ENCODE measurements at regions not wholly inside any gene's neighbourhood (a gene's known extent, or its start where the extent isn't known, plus 50 kb on each side); places are given as distances from the start of the nearest gene placed in this dataset.
"Not testable (repeated sequence)": the region's sequence is repeated elsewhere in the genome, so short reads cannot be mapped to it uniquely, and the experiment has no call there.

- no peak overlapping the region for H3K9ac ChIP-seq (ENCODE audit: low read depth, low read length)
- H3K4me1 ChIP-seq (ENCODE audit: control insufficient read depth, insufficient read depth, low read length), result no peaks in the 10 kb centered on the region
- no peaks in the 10 kb centered on the region for H3K27me3 ChIP-seq (ENCODE audit: control insufficient read depth, insufficient read depth, low read length)
- H3K4me3 ChIP-seq (ENCODE audit: low read length), result no peak overlapping the region
- no peaks in the 10 kb centered on the region for H3K36me3 ChIP-seq (ENCODE audit: insufficient read depth, low read length)
- no peaks in the 10 kb centered on the region for H3K9me3 ChIP-seq (replicated peaks; ENCODE audit: low read length)
- H3K4me2 ChIP-seq (ENCODE audit: low read length), result no peak overlapping the region
Measured at GRCh38 chr5:113761594-113761993, 248.1 kb downstream of the YTHDC2 start.

DNA sequence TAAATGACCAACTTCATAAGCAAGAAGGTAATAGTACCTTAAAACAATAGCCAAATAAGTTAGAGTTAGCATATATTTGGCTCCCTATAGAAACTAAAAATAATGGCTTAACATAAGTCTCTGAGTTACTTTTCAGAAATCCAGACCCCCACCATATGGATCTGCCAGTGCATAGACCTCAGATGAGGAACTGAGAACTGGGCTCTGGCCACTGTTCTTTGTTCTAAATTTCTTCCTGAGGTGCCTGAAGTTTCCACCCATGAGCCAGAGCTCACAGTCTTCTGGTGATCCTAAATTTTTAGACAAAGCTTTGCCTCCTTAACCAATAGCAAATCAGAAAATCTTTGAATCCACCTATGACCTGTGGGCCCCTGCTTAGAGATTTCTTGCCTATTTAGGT lies 250.9 kb downstream of the YTHDC2 start:
- Histone ChIP-seq H3K4me2 (ENCODE audit: low read length) (no peak overlapping the region), H3K9me3 (replicated peaks; ENCODE audit: low read length) (no peaks in the 10 kb centered on the region), H3K27me3 (ENCODE audit: control insufficient read depth, insufficient read depth, low read length) (no peaks in the 10 kb centered on the region), H3K4me3 (ENCODE audit: low read length) (no peak overlapping the region), H3K36me3 (ENCODE audit: insufficient read depth, low read length) (no peaks in the 10 kb centered on the region), H3K9ac (ENCODE audit: low read depth, low read length) (no peak overlapping the region), H3K4me1 (ENCODE audit: control insufficient read depth, insufficient read depth, low read length) (no peaks in the 10 kb centered on the region)

DNA sequence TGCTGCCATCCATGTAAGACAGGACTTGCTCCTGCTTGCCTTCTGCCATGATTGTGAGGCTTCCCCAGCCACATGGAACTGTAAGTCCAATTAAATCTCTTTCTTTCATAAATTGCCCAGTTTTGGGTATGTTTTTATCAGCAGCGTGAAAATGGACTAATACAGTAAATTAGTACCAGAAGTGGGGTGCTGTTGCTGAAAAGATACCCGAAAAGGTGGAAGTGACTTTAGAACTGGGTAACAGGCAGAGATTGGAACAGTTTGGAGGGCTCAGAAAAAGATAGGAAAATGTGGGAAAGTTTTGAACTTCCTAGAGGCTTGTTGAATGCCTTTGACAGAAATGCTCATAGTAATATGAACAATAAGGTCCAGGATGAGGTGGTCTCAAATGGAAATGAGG lies 253.3 kb downstream of the YTHDC2 start:
- not testable (repeated sequence) for H3K9ac ChIP-seq (ENCODE audit: low read depth, low read length); H3K4me2 ChIP-seq (ENCODE audit: low read length); H3K4me1 ChIP-seq (ENCODE audit: control insufficient read depth, insufficient read depth, low read length); H3K4me3 ChIP-seq (ENCODE audit: low read length); H3K27me3 ChIP-seq (ENCODE audit: control insufficient read depth, insufficient read depth, low read length); H3K9me3 ChIP-seq (replicated peaks; ENCODE audit: low read length); H3K36me3 ChIP-seq (ENCODE audit: insufficient read depth, low read length)

DNA sequence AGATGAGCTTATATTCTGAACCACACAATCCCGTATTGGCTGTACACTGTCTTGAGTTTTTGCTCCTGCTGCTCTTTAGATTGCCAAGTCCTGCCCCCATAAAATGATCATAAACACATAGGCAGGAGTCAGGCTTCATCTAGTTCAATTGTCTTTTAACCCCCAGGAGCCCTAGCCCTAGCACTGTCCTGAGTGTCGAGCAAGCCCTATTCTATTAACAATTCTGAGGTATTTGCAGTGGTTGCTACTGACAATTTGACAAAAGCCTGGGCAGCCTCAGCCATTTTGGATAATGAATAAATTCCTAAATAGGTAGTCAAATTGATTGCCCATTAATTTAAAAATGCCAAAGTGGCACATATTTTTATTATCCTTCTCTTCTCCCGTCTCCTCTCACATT lies 257.2 kb downstream of the YTHDC2 start:
- Histone ChIP-seq H3K36me3 (ENCODE audit: insufficient read depth, low read length) (no peaks in the 10 kb centered on the region), H3K27me3 (ENCODE audit: control insufficient read depth, insufficient read depth, low read length) (no peaks in the 10 kb centered on the region), H3K4me3 (ENCODE audit: low read length) (no peak overlapping the region), H3K9ac (ENCODE audit: low read depth, low read length) (no peak overlapping the region), H3K4me2 (ENCODE audit: low read length) (no peak overlapping the region), H3K4me1 (ENCODE audit: control insufficient read depth, insufficient read depth, low read length) (no peaks in the 10 kb centered on the region), H3K9me3 (replicated peaks; ENCODE audit: low read length) (no peaks in the 10 kb centered on the region)

GRCh38 chr5:113771483-113771882 lies 258.0 kb downstream of the YTHDC2 start:
- no peaks in the 10 kb centered on the region for H3K9me3 ChIP-seq (replicated peaks; ENCODE audit: low read length)
- H3K9ac ChIP-seq (ENCODE audit: low read depth, low read length), result no peak overlapping the region
- H3K27me3 ChIP-seq (ENCODE audit: control insufficient read depth, insufficient read depth, low read length), result no peaks in the 10 kb centered on the region
- no peaks in the 10 kb centered on the region for H3K36me3 ChIP-seq (ENCODE audit: insufficient read depth, low read length)
- no peak overlapping the region for H3K4me2 ChIP-seq (ENCODE audit: low read length)
- no peak overlapping the region for H3K4me3 ChIP-seq (ENCODE audit: low read length)
- H3K4me1 ChIP-seq (ENCODE audit: control insufficient read depth, insufficient read depth, low read length), result no peaks in the 10 kb centered on the region

DNA sequence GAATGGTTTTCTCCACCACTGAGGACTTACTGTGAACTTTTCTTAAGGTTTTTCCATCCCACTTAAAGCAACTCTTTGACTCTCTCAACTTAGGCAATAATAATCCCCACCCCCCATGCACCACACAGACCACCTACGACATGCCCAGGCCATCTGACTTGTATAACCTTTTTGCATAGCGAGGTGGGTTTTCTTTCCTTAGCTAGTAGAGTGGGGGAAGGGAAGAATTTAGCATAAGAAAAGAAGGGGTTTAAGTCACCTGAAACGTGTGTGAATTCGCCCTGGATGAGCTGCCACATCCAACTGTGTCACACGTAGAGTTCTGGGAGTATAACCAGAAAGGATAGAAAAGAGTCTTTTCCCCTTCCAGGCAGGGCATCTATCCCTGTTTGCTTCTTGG lies 262.7 kb downstream of the YTHDC2 start:
- Histone ChIP-seq H3K27me3 (ENCODE audit: control insufficient read depth, insufficient read depth, low read length) (no peaks in the 10 kb centered on the region), H3K36me3 (ENCODE audit: insufficient read depth, low read length) (no peaks in the 10 kb centered on the region), H3K4me2 (ENCODE audit: low read length) (no peak overlapping the region), H3K4me3 (ENCODE audit: low read length) (no peak overlapping the region), H3K9ac (ENCODE audit: low read depth, low read length) (no peak overlapping the region), H3K9me3 (replicated peaks; ENCODE audit: low read length) (no peaks in the 10 kb centered on the region), H3K4me1 (ENCODE audit: control insufficient read depth, insufficient read depth, low read length) (no peaks in the 10 kb centered on the region)

DNA sequence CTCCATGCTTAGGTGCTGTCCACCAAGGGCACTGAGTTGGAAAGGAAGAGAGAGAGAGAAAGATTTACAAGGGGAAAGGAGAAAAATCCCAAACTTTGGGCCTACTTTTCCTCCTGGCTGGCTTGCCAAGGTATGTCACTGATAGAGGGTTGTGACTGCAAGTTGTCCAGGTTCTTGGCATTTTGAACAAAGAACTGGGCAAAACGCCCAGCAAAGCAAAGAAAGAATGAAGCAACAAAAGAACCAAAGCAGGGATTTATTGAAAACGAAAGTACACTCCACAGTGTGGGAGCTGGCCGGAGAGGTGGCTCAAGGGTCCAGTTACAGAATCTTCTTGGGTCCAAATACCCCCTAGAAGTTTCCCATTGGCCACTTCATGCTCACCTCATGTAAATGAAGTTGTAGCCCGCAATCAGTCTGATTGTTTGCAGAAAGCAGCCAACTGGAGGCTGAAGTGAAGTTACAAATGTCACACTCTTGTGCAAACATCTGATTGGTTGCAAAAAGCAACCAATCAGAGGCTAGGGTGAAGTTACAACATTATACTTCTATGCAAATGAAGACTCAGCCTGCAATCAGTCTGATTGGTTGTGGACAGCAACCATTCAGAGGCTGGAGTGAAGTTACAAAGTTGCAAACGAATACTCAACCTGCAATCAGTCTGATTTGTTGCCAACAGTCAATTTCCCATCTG lies 263.5 kb downstream of the YTHDC2 start:
- H3K9me3 ChIP-seq (replicated peaks; ENCODE audit: low read length), result no peaks in the 10 kb centered on the region
- no peak overlapping the region for H3K9ac ChIP-seq (ENCODE audit: low read depth, low read length)
- H3K4me3 ChIP-seq (ENCODE audit: low read length), result no peak overlapping the region
- no peaks in the 10 kb centered on the region for H3K27me3 ChIP-seq (ENCODE audit: control insufficient read depth, insufficient read depth, low read length)
- no peaks in the 10 kb centered on the region for H3K4me1 ChIP-seq (ENCODE audit: control insufficient read depth, insufficient read depth, low read length)
- H3K4me2 ChIP-seq (ENCODE audit: low read length), result no peak overlapping the region
- no peaks in the 10 kb centered on the region for H3K36me3 ChIP-seq (ENCODE audit: insufficient read depth, low read length)

DNA sequence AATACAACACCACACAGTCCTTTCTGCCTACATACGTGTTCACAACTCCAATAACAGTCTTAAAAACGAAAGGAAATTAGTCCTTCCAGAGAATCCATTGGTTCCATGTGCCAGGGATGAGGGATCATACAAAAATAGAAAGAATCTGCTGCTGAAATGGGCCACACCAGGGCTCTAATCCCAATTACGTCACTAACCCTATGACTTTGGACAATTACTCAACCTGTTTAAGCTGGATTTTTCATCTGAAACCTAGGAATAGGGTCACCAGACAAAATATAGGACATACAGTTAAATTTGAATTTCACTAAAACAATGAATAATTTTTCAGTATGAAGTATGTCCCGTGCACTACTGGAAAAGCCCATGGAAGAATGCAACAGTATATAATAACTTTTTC lies 264.7 kb downstream of the YTHDC2 start:
- H3K4me2 ChIP-seq (ENCODE audit: low read length), result no peak overlapping the region
- no peak overlapping the region for H3K4me3 ChIP-seq (ENCODE audit: low read length)
- H3K9ac ChIP-seq (ENCODE audit: low read depth, low read length), result no peak overlapping the region
- H3K4me1 ChIP-seq (ENCODE audit: control insufficient read depth, insufficient read depth, low read length), result no peaks in the 10 kb centered on the region
- no peaks in the 10 kb centered on the region for H3K9me3 ChIP-seq (replicated peaks; ENCODE audit: low read length)
- no peaks in the 10 kb centered on the region for H3K27me3 ChIP-seq (ENCODE audit: control insufficient read depth, insufficient read depth, low read length)
- H3K36me3 ChIP-seq (ENCODE audit: insufficient read depth, low read length), result no peaks in the 10 kb centered on the region

GRCh38 chr5:113788141-113788655 lies 274.7 kb downstream of the YTHDC2 start:
- Histone ChIP-seq H3K4me2 (ENCODE audit: low read length) (no peak overlapping the region), H3K4me3 (ENCODE audit: low read length) (no peak overlapping the region), H3K36me3 (ENCODE audit: insufficient read depth, low read length) (no peaks in the 10 kb centered on the region), H3K4me1 (ENCODE audit: control insufficient read depth, insufficient read depth, low read length) (no peaks in the 10 kb centered on the region), H3K9ac (ENCODE audit: low read depth, low read length) (no peak overlapping the region), H3K27me3 (ENCODE audit: control insufficient read depth, insufficient read depth, low read length) (no peaks in the 10 kb centered on the region), H3K9me3 (replicated peaks; ENCODE audit: low read length) (no peaks in the 10 kb centered on the region)

GRCh38 chr5:113789769-113790168 lies 276.3 kb downstream of the YTHDC2 start:
- H3K36me3 ChIP-seq (ENCODE audit: insufficient read depth, low read length), result no peaks in the 10 kb centered on the region
- H3K27me3 ChIP-seq (ENCODE audit: control insufficient read depth, insufficient read depth, low read length), result no peaks in the 10 kb centered on the region
- no peak overlapping the region for H3K4me3 ChIP-seq (ENCODE audit: low read length)
- H3K4me1 ChIP-seq (ENCODE audit: control insufficient read depth, insufficient read depth, low read length), result no peaks in the 10 kb centered on the region
- no peak overlapping the region for H3K9ac ChIP-seq (ENCODE audit: low read depth, low read length)
- no peak overlapping the region for H3K4me2 ChIP-seq (ENCODE audit: low read length)
- H3K9me3 ChIP-seq (replicated peaks; ENCODE audit: low read length), result no peaks in the 10 kb centered on the region

GRCh38 chr5:113792806-113793205 lies 279.3 kb downstream of the YTHDC2 start:
- H3K9me3 ChIP-seq (replicated peaks; ENCODE audit: low read length), result no peaks in the 10 kb centered on the region
- no peaks in the 10 kb centered on the region for H3K27me3 ChIP-seq (ENCODE audit: control insufficient read depth, insufficient read depth, low read length)
- H3K4me2 ChIP-seq (ENCODE audit: low read length), result no peak overlapping the region
- no peak overlapping the region for H3K9ac ChIP-seq (ENCODE audit: low read depth, low read length)
- no peak overlapping the region for H3K4me3 ChIP-seq (ENCODE audit: low read length)
- no peaks in the 10 kb centered on the region for H3K4me1 ChIP-seq (ENCODE audit: control insufficient read depth, insufficient read depth, low read length)
- H3K36me3 ChIP-seq (ENCODE audit: insufficient read depth, low read length), result no peaks in the 10 kb centered on the region

- Histone ChIP-seq H3K4me2 (ENCODE audit: low read length) (no peak overlapping the region), H3K9me3 (replicated peaks; ENCODE audit: low read length) (no peaks in the 10 kb centered on the region), H3K9ac (ENCODE audit: low read depth, low read length) (no peak overlapping the region), H3K4me3 (ENCODE audit: low read length) (no peak overlapping the region), H3K27me3 (ENCODE audit: control insufficient read depth, insufficient read depth, low read length) (no peaks in the 10 kb centered on the region), H3K4me1 (ENCODE audit: control insufficient read depth, insufficient read depth, low read length) (no peaks in the 10 kb centered on the region), H3K36me3 (ENCODE audit: insufficient read depth, low read length) (no peaks in the 10 kb centered on the region)
Measured at GRCh38 chr5:113794981-113795380, 281.5 kb downstream of the YTHDC2 start.

Measured in skeletal muscle satellite cell (primary cell).